ENCODE measurements at regions not wholly inside any gene's neighbourhood (a gene's known extent, or its start where the extent isn't known, plus 50 kb on each side); places are given as distances from the start of the nearest gene placed in this dataset.

GRCh38 chr1:17904290-17904689, 149.2 kb downstream of the ACTL8 start:
- DNase-seq (ENCODE audit: low read depth), result no peak

DNA sequence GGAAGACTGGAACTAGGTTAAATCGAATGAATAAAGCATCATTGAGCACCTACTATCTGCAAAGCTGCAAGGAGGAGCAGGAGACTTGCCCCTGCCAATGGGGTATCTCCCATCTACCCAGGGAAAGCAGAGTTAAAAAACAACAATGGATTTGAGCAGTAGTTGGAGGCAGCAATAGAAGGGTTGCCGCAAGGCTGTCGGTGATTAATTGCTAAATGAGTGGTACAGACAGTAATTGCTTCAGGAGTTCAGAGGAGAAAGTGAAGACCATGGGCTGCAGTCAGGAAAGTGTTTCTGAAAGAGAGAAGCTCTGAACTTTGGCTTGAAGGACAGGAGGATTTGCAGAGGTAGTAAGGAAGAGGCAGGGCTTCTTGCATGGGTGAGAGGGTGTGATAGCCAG, 152.9 kb downstream of the ACTL8 start:
- no peak for DNase-seq (ENCODE audit: low read depth)

- DNase-seq (ENCODE audit: low read depth), result no peak
Observed at GRCh38 chr1:17908945-17909344, 153.8 kb downstream of the ACTL8 start.

DNA sequence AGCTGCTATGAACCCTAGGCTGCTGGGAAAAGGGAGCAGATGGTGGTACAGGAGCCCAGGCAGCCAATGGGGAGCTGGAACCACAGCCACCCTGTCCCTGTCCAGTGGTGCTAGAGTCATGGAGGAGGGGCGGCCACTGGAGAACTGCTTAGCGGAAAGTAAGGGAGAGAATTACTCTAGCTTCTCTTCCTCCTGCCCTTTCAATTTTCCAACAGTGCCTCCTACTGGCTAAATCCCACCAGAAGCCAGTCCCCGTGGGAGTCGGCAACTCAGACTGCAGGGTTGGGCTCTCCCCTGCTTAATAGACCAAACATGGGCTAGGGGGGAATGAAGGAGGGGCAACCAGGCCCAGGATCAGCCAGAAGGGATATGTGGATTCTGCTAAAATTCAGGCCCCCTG, 154.5 kb downstream of the ACTL8 start:
- peak; percentile 7 for DNase-seq (ENCODE audit: low read depth)

DNA sequence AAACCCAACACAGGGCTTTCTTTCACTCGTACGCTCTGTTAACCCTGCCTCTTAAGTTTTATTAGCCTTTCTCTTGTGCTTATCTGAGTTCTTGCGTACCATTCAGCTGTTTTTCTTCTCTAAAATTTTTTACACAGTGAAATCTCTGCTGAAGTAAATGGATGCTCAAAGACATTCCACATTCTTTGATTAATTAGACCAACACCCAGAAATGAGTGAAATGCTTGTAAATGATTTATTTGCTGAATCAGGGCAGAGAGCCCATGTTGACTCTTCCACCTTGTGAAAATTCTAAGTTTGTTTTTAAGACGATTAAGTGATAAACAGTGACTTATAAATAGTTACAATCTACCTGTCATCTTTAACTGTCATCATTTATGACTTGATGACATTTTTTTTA, 156.7 kb downstream of the ACTL8 start:
- peak; percentile 22 for DNase-seq (ENCODE audit: low read depth)

DNA sequence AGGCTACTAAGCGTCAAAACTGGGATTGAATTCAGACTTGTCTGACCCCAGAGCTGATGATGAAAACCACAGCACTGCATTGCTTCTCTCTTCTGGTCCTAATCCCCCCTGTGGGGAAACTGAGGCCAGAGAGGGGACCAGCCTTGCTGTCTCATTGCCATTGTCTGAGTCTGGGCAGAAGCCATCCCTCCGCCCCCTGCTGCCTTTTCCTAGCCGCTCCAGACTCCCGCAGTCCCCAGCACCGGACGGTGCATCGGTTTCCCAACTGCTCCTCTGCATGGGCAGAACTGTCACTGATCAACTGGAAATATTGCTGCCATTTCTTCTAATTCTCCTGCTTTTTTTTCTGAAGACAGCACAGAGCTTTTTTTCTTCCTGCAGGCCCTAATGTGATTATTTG, 157.4 kb downstream of the ACTL8 start:
- no peak for DNase-seq (ENCODE audit: low read depth)

DNA sequence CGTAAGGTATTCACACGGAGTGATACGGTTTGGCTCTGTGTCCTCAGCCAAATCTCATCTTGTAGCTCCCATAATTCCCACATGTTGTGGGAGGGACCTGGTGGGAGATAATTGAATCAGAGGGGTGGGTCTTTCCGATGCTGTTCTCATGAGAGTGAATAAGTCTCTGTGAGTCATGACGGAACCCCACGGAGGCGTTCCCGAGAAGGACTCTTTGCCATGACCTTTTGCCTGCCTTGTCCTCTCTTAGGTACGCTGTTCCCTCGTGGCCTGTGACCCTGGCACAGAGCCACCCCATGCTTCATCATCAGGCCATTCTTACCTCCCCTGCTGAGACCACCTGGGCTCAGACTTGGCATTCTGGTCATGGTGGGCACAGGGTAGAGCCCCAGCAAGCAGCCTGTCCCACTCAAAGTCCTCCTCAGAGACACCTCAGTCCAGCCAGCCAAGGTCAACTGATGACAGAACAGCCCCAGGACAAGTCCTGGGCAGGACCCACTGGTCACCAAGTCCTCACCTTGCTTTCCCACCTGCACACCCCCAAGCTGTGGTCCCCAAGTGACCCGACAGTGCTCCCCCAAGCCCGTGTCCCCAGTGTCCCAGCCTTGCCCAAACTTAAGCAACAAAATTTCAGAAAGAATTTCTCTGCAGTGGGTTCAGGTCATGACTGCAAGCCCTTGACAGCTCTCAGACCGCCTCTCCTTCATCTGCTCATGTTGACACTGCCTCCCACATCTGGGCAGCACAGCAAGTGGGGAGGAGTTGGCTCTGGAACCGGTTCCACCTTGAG, 158.4 kb downstream of the ACTL8 start:
- no peak for DNase-seq (ENCODE audit: low read depth)

- no peak for DNase-seq (ENCODE audit: low read depth)
Observed at GRCh38 chr1:17914131-17914530, 159.0 kb downstream of the ACTL8 start.

- no peak for DNase-seq (ENCODE audit: low read depth)
Observed at GRCh38 chr1:17914987-17915386, 159.9 kb downstream of the ACTL8 start.

DNA sequence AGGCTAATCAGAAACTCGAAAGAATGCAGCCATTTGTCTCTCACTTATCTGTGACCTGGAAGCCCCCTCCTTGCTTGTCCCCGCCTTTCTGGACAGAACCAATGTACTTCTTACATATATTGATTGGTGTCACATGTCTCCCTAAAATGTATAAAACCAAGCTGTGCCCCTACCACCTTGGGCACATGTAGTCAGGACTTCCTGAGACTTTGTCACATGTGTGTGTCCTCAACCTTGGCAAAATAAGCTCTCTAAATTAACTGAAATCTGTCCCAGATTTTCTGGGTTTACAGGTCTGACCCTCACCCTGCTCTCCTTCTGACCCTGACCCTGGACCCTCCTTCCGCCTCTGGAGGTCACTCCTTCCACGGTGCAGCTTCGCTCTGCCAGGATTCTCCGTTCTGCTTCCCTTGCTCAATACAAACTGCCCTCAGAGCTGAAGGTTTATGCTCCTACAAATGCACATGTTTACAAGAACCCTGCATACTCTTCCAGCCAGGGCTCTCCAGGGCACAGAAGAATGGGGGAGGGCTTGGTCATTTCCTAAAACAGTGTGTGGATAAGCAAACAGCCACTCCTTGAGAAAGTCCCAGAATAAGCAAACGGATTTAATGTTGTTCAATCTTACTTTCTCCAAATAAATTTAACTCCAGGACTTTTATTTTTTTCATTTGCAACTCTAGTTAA, 160.5 kb downstream of the ACTL8 start:
- no peak for DNase-seq (ENCODE audit: low read depth)

GRCh38 chr1:17916702-17917101, 161.6 kb downstream of the ACTL8 start:
- DNase-seq (ENCODE audit: low read depth), result no peak

DNA sequence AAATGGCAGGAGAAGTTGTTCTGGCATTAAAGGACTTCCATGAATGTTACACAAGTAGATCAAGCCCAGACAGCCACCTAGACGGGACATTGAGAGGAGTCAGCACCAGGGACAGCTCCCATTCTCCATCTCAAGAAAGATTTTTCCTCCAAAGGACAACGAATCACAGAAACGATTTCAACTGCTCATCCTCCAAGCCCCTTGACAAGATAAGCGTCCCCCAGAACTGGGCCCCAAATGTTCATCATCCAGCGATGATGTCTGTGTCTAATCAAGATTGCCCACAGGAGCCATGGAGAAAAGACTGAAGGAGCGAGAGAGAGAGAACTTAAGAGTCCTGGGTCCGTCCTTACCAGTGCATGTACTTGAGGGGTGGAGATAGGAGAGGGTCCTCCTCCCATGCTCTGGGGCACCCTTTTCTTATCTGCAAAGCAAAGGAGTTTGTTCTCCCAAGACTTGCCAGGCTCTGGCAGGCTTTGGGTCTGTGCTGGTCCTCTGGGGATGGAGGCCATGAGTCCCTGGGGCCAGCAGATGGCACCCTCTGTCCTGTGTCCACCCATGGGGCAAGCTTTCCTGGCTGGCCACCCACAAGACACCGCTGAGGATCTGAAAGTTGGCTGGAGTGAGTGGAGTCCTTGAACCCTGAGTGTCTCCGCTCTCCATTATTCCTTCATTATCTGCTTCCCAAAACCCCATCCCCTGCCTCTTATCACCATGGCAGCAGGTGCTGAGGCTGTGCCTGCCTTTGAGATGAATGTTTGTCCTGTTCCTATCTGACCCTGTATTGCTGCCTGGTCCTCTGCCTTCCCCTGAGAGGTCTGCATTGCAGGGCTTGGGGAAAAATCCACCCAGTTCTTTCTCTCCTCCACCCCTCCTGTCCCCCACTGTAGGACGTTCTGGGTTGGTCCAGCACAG, 164.6 kb downstream of the ACTL8 start:
- DNase-seq (ENCODE audit: low read depth), result peak; percentile 42

DNA sequence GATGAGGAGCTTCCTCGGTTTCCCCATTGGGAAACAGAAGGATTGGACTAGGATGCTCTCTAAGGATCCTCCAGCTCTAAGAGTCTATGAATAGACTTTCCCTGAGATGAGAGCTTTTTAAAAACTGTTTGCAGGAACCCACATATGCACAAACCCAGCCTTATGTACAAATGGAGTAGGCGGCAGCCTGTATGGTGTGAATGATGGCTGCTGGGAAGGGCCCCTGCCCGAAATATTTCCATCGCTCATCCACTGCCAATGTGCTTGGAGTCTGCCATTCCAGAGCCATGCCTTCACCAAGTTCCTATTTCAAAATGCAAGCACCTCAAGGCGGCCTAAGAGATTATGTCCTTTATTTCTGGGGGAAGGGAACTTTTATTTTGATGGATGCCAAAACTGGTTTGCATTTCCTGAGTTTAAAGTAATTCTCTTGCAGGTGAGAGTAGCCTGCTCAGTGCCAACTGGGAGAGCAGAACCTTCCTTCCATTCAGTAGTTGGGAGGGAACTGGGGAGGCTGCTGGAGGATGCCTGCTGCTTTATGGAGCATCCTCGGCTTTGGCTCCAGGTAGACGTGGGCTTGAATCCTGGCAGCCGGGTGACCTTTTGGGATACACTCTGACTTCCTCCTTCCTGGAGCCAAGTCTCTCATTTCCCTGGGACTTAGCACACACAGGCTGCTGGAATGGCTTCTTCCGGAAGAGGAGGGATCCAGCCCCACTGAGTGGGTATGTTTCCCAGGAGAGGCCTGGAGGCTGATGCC, 165.9 kb downstream of the ACTL8 start:
- DNase-seq (ENCODE audit: low read depth), result no peak

DNA sequence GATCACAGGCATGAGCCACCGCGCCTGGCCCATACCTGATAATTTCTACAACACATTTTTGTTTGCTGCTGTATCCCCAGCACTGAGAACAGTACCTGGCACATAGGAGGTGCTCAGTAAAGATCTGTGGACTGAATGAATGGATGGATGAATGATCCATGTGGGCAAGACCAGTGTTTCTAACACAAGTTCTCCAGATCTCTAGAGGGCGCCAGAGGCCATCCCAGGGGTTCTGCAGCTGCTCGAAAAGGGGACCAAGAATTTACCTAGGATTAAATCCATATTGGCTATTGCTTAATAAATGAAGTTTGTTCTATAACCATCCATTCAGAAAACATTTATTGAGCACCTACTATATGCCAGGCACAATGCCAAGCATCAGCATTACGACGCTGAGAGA, 167.7 kb downstream of the ACTL8 start:
- DNase-seq (ENCODE audit: low read depth), result peak; percentile 26

GRCh38 chr1:17923666-17924065, 168.5 kb downstream of the ACTL8 start:
- DNase-seq (ENCODE audit: low read depth), result no peak

GRCh38 chr1:17924578-17924977, 169.4 kb downstream of the ACTL8 start:
- DNase-seq (ENCODE audit: low read depth), result no peak

DNA sequence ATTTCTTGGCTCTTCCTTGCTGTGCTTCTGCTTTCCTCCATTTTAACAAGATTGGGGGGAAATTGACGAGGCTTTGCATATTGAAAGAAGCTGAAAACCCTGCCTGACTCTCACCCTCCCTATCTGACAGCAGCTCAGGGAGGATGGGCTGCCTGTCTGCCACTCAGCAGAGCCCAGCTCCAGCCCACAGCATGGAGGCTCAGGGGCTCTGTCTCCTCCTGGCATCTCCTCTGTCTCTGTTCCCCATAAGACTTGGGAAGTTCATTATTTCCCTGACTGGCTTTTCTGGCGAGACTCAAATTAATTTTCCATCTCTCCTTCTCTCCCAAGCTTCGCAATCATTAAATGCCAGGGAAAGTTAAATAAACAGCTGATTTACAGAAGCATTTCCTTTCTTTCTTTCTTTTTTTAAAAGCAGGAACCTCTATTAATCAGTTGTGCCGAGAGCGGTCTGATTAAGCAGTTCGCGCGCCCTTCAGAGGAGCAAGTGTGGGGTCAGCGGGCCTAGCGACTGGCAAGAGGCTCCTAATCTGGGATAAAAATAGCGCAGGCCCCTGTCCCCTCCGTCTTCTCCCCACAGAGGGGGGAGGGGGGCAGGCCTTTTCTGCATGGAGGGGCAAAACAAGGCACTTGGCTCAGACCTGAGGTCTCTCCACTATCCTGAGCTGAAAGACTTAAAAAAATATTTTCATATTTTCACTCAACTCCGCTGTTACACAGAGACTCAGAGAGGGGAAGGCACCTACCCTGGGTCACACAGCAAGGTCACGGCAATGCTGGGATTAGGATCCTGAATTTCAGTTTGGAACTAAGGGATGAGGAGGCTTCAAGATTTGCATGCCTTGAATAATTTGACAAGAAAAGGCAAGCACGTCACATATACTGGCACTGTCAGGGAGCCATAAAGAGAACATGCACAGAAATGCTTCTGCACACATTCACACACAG, 170.4 kb downstream of the ACTL8 start:
- no peak for DNase-seq (ENCODE audit: low read depth)

DNA sequence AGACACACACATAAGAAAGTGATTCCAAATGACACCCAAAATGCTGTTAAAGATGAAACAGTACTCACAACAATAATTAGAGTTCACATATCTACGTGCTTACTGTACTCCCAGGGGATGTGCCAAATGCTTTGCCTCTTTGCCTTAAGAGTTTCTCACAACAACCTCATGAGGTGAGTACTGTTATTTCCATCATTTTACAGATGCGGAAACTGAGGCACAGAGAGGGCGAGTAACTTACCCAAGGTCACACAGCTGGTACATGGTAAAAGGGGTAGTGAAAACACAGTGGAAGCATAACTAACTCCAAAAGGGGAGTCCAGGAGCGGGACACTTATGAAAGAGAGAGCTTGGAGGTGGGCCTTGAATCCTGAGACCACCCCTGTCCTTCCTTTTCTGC, 171.8 kb downstream of the ACTL8 start:
- DNase-seq (ENCODE audit: low read depth), result no peak

- no peak for DNase-seq (ENCODE audit: low read depth)
Observed at GRCh38 chr1:17927952-17928351, 172.8 kb downstream of the ACTL8 start.

- DNase-seq (ENCODE audit: low read depth), result no peak
Observed at GRCh38 chr1:17929224-17929623, 174.1 kb downstream of the ACTL8 start.

- no peak for DNase-seq (ENCODE audit: low read depth)
Observed at GRCh38 chr1:17930635-17931034, 175.5 kb downstream of the ACTL8 start.

Data from renal cortical epithelial cell (primary cell).